Muscle of back (tissue), 3 donors: ENCODE measurements at regions not wholly inside any gene's neighbourhood (a gene's known extent, or its start where the extent isn't known, plus 50 kb on each side); places are given as distances from the start of the nearest gene placed in this dataset.
"Not testable (repeated sequence)": the region's sequence is repeated elsewhere in the genome, so short reads cannot be mapped to it uniquely, and the experiment has no call there.

Experiments used
- DNase-seq, 3 donors: peaks; one replicate each; pipeline versions ENCODE4 v3.0.0 to v3.0.0-alpha.2; 2013

DNA sequence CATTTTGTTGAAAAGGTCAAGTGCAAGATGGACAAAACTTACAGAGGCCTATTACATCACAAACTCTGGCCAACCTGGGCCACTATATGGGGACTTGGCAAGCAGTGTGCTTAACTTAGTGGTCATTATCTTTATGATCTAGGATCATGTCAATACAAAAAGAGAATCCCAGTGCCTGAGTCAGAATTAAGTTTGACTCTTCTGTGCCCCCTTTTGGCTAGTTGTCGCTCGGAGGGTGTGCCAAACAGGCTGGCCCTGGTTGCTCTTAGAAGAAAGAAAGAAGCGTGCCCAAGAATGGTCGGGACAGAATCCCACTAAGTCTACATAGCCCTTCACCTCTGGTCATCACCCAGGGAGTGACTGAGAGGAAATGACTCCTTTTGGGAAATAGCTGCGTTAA is 100.1 kb downstream of the EIF4E start:
- DNase-seq = no peak

DNA sequence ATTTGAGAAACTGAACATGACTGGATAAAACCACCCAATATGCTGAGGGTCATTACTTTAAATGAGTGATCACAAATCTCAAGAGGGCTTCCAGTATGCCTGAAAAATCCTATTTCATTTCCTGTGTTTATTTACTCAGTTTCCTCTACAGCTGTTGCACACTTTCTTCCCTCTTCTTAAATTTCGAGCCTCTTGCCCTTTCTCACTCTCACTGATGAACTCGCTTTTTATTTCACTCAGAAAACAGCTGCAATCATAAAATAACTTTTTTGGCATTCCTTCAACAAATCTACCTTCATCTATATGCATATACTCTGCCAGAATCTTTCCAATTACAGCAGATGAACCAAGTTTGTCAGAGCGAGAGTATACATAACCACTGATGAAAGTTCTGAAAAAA is 101.3 kb downstream of the EIF4E start:
- no peak for DNase-seq

DNA sequence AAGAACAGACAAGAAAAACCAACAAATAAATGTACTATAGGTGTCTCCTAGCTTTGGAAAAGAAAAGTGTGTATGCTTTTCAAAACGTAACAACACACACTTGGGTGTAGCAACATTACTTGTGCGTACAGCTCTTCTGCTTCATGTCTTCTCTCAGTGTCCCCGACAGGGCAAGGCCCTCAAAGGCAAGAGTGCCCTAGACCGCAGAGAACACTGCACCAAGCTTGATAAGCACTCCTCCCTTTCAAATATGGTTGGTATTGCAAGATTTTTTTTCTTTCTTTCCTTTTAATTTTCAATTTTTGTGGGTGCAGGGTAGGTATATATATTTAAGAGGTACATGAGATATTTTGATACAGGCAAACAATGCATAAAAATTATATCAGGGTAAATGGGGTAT is 106.8 kb downstream of the EIF4E start:
- no peak for DNase-seq

GRCh38 chr4:98818116-98818515 is 110.8 kb downstream of the EIF4E start:
- not testable (repeated sequence) for DNase-seq

DNA sequence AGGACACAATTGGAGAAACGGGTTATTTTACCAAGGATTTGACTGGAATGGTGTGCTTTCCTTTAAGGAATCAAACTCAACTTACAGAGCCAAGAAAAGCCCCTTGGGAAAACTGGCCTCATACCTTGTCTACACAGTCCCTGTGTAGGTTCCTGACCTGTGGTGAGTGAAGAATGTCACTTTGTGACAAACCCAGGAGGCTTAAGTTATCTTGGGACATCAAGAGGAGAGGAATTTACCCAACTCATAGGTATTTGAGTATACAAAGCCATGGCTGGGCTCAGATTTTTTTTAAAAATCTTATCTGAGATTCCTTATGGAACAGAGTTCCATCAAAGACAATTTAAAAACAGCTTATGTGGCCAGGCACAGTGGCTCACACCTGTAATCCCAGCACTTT is 112.1 kb downstream of the EIF4E start:
- no peak for DNase-seq

DNA sequence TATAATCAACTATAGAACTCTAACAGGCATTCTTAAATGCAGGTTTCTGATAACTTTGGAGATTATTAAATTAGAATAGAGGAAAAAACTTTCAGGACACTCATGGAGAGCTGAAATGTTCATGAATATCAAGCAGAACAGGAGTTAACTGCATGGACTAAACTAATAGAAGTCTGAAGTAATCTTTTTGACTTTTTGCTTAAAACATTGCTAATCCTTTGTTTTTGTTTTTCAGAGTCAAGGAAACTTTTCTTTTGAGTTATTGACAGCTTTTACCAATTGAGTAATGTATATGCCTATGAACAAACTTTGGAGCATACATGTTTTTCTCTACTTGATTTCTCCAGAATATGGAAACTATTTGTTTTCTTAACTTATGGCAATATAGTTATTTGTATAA is 112.5 kb downstream of the EIF4E start:
- DNase-seq = no peak

DNA sequence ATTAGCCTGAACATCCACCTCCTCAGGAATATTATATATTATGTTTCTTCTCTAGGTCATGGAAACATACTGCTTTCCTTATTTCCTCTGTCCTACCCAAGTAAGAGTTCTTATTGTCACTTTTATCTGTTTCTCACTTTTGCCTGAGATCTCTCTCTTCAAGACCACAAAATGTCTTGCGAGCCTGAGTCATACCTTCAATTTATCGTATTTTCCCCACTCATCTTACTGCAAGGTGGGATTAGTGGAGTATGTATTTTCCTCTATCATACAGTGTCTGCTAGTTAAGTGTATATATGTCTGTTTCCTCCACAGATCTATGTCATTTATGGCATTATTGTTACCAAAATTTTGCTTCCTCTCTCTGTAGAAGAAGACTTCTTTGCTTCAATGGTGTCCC is 124.5 kb downstream of the EIF4E start:
- DNase-seq = no peak

DNA sequence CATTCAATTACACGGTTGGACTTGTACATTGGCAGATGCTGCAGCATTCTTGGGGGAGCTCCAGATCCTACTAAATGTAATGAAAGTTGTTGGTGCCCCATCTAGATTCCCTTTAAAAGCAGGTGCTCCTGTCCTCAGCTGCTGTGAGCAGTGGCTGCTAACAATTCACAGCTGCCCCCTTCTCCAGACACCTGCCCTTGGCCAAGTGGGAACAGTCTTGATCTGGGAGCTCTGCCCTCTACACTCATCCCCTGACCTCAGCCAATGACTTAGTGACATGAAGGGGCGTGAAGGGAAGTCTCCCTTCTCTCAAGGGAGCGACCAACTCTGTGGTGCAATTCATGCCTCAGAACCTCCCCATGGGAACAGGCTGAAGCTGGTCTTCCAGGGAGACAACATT is 125.7 kb downstream of the EIF4E start:
- DNase-seq = no peak

GRCh38 chr4:98802770-98803198 is 126.1 kb downstream of the EIF4E start:
- DNase-seq = peak in 1 of 3 donors; percentile 16

DNA sequence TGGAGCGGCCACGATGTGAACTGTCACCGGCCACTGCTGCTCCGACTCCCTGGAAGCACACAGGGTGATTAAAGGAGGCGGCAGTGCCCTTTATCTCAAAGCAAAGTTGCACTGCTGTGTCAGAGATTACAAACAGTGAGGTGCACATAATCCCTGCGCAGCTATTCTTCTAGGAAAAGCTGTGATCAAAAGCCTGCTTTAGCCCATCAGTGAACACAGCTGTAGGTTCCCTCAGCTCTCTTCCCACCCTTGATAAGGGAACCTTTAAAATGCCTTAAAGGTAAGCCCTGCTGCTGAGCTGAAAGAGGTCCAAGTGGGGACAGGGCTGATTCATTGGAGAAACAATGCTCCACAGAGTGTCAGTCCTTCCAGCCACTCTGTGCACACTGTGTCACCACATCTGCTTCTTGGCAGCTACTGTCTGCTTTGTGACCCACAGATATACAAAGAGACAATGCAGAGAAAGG is 127.6 kb downstream of the EIF4E start:
- no peak for DNase-seq

- DNase-seq = no peak
Measured at GRCh38 chr4:98796991-98797390, 131.9 kb downstream of the EIF4E start.

DNA sequence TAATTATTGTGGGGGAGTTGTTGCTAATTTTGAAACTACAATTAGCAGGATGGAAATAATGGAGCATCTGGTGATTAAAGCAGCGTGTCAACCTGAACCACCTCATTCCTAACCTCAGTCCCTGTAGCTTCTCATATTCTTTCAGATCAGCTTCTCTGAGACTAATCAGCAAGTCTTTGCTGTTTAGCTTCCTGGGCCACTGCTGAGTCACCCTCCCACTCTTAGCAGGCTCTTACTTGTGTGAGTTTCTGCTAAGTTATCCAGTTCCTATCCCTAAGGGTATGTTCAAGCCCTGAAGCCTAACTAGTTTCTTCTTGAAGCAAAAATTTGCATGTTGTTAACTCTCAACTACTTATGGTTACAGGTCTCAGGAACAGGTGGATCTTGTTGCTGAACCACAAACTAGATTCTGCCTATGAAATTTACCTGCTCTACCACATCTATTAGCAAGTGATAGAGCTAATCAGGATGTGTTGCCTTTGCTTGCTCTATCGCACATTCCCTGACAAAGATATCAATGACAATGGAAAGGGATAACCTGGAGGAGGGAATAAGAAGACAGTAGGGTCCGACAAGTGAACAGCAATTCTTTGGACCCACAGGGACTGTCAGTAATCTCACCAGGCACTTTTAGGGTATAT is 134.2 kb downstream of the EIF4E start:
- DNase-seq = no peak

DNA sequence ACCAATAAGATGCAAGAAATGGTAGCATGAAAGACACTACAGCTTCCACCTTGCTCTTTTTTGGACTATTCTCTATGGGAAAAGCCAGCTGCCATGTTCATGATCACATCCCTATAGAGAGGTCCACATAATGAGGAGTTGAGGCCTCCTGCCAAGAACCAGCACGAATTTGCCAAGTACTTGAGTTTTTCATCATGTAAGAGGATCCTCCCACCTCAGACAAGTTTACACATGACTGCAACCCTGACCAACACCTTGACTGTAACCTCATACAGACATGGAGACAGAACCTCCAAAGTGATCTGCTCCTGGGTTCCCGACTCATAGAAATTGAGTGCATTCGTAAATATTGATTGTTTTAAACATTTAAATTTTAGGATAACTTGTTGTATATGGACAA is 135.2 kb upstream of the TSPAN5 start:
- no peak for DNase-seq

DNA sequence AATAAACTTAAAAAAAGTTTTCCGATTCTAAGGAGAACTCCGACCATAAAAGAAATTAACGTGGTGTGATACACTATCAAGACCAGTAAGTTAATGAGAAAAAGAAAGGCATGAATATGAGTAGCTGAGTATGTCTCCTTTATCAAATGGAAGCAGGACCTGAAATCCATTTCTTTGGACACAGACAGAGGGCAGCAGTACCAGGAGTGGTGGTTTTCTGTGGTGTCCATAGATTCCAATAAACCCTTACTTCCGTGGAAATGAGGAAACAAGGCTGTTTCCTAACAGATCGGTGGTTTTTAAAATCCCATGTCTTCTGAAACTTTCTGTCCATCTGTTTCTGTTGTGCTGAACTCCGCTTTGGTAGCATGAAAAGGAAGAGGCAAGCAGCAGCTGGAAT is 128.5 kb upstream of the TSPAN5 start:
- DNase-seq = no peak

- no peak for DNase-seq
Measured at GRCh38 chr4:98784947-98785706, 126.7 kb upstream of the TSPAN5 start.

DNA sequence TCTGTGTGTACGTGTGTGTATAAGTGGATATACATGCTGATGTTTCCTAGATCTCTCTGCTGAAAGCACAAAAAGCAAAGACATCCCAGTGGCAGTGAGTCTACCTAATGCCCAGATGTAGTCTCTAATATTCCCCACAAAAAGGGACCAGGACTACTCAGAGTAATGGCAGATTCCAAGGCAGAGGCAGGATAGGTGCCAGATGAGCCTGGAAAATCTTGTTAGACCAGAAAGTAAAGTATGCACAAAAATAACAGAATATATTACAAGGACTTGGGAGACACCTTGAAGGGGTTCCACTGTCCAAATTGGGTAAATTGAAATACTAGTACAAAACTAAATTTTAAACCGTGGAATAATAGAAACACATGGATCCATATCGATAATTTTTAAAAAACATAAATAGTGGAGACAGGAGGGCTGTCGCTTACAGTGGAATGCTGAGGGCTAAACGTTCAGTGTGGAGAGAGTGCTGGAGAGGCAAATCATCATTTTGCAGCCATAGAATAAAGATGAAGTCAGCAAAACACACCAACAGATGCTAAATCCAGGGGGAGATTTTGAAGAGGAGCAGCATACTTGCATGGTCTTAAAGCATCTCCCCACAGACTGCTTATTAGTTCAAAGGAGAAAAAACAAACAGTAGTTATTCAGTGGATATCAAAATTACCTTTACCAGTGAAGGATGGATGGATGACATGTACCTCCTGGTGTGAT is 123.4 kb upstream of the TSPAN5 start:
- DNase-seq = no peak

DNA sequence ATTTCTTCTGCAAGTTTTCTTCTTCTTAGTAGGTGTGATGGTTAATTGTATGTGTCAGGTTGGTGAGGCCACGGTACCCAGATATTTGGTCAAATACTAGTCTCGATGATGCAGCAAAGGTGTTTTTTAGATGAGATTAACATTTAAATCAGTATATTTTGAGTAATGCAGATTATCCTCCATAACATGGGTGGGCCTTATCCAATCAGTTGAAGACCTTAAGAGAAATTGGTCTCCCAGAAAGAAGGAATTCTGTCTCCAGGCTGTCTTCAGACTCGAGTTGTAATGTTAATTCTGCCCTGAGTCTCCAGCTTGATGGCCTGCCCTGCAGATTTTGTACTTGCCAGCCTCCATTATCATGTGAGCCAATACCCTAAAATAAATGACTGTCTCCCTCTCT is 122.5 kb upstream of the TSPAN5 start:
- no peak for DNase-seq

GRCh38 chr4:98779088-98779487 is 120.7 kb upstream of the TSPAN5 start:
- DNase-seq = peak; percentile 15 to 44 (median 18)

DNA sequence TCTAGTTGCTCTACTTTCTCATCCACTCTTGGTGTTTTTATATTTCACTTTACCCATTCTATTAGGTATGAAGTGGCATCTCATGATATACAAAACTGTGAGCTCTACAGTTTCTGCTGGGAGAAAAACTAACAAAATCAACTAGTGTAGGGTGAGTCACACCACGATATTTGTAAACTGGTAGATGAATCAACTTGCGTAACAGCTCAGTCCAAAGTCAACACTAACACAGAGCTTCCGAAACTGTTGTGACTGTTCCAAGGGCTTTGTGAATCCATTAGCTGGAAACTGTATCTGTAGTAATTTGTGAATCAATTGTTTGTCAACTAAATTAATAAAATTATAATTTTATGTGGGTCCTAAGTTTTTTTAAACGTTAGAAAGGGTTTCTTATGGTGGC is 119.8 kb upstream of the TSPAN5 start:
- DNase-seq = no peak

- DNase-seq = no peak
Measured at GRCh38 chr4:98775672-98776071, 117.3 kb upstream of the TSPAN5 start.

GRCh38 chr4:98773638-98774037 is 115.2 kb upstream of the TSPAN5 start:
- DNase-seq = no peak

- DNase-seq = no peak
Measured at GRCh38 chr4:98771959-98772632, 113.7 kb upstream of the TSPAN5 start.
